ENCODE measurements at regions not wholly inside any gene's neighbourhood (a gene's known extent, or its start where the extent isn't known, plus 50 kb on each side); places are given as distances from the start of the nearest gene placed in this dataset.

DNA sequence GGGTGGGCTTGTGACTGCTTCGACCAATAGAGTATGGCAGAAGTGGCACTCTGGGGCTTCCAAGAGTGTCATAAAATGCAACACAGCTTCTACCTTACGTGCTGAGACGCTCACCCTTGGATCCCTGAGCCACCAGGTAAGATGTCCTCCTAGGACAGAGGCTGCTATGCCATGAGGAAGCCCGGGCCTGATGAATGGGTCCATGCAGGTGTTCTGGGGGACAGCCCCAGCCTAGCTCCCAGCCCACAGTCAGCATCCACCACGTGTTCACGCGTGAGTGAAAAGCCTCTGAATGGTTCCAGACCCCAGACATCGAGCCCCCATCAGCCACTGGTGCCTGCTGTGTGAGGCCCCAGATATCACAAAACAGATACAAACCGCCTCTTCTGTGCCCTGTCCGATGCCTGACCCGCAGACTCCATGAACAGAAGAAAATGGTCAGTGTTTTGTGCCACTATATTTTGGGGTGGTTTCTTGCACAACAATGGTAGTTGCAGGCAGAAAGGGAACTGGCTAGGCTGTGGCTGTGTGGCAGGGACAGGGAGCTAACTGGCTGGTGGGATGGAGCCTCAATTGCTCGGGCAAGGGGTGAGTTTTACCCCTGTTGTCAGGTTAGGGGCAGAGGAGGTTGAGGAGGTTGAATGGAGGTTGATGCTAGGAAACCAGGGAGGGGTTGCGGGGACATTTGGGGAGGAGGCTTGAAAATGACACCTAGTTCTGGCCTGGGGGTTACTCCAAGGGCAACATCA, 92.2 kb downstream of the LINGO1 start:
- no peak for DNase-seq

DNA sequence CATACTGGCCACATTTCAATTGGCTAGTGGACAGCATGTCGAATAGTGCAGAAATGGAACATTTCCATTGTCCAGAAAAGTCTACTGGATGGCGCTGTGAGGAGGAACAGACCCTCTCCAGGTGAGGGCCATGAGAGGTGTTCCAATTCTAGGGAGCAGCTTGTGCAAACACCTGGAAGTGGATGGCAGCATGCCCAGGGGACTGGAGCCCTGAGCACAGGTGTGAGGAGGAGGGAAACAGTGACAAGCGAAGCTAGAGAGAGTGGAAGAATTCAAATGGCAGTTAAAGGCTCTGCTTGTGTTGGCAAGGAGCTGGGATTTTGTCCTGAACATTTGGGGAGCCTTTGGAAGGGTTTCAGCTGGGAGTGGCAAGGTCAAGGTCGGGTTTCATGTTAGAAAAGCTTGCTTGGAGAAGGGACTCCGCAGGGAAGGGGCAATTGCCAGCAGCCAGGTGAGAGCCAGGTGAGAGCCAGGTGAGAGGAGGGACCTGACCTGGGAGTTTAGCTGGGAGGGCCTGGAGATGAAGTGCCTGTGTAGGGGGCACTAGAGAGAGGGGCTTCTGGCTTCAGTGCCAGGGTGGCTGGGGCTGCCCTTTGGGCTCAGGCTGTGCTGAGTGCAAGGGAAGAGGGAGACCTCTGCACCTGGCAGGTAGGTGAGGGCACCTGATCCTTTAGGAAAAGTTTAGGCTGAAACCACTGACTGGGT, 93.8 kb downstream of the LINGO1 start:
- DNase-seq = no peak

DNA sequence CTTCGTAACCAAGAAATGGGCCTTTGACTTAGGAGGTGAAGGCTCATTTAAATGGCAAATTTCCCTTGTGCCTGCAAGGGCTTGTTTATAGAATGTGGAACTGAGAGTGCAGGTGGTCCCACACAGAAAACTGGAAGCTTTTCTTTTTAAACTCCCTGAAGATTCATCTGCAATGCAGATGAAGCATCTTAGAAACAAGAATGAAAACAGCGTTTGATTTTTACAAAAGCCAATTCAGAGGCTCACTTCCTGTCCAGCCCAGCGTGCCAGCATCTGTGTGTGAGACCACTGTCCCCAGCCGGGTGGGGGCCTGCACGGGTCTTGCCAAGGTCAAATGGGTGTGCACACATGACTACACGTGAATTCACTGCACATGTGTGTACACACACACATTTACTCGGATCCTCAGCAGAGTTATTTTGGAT, 94.7 kb downstream of the LINGO1 start:
- DNase-seq = no peak

DNA sequence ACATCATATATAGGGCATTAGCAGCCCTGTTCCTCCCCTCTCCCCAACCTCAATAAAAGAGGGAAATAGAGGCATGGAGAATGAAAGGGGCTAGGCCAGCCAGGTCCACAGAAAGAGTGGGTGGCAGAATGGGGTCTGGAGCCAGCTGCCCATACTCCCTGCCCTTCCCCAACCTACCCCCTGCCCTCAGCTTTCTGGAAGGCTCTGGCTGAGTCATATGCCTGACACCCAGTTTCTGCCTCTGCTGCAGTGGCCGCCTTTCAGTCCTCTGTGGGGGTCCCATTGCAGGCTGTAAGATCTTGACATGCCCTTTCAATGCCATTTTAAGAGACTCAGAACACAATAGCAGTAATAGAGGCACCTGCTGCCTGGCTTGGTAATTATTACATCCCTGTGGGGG, 95.7 kb downstream of the LINGO1 start:
- DNase-seq = no peak

DNA sequence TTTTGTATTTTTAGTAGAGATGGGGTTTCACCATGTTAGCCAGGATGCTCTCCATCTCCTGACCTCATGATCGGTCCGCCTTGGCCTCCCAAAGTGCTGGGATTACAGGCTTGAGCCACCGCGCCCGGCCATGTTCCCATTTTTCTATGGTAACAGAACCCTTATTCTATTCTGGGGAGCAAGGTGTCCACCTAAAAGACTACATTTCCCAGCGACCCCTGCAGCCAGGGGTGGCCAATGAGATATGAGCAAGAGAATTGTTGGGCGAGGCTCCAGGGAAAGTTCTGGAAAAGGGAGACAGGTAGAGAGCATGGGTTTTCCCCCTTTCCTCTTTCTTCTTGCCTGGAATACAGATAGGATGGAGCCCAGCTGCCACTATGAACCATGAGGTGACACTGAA, 96.9 kb downstream of the LINGO1 start:
- no peak for DNase-seq
